Renal cortex interstitium (tissue), 11 donors: ENCODE measurements at regions not wholly inside any gene's neighbourhood (a gene's known extent, or its start where the extent isn't known, plus 50 kb on each side); places are given as distances from the start of the nearest gene placed in this dataset.
"Not testable (repeated sequence)": the region's sequence is repeated elsewhere in the genome, so short reads cannot be mapped to it uniquely, and the experiment has no call there.

Experiments used
- DNase-seq, 11 donors: peaks; one replicate each; pipeline ENCODE4 v3.0.0-alpha.2; 2013; ENCODE audit warnings: low read depth in 9 of 11, low spot score in 4 of 11; ENCODE audit errors: extremely low read depth in 1 of 11

DNA sequence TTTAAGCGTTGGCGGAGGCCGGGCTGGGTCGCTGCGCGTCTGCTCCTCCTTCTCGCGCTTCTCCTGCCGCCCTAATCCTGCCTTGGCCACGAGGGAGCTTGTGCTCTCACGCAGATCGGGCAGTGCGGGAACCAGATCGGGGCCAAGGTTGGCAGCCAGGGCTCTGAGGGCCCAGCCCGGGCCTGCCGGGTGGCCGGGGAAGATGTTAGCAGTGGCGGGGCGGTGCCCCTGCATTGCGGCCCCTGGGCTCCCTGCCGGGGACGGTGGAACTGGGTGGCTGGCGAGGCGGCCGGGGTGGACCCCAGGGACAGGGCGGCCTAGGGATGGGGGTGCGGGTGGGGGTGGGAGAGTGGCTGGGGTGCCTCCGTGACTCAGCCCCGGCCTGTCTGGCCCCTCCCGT is 297.4 kb downstream of the CACNA1B start:
- not testable (repeated sequence) for DNase-seq

DNA sequence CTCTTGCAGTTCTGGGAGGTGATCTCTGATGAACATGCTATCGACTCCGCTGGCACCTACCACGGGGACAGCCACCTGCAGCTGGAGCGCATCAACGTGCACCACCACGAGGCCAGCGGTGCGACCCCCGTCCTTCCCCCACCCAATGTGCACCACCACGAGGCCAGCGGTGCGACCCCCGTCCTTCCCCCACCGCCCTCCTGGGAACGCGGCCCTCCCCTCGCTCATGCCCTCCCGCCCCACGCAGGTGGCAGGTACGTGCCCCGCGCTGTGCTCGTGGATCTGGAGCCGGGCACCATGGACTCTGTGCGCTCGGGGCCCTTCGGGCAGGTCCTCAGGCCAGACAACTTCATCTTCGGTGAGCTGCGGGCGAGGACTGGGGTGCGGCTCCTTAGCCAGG is 297.8 kb downstream of the CACNA1B start:
- not testable (repeated sequence) for DNase-seq

DNA sequence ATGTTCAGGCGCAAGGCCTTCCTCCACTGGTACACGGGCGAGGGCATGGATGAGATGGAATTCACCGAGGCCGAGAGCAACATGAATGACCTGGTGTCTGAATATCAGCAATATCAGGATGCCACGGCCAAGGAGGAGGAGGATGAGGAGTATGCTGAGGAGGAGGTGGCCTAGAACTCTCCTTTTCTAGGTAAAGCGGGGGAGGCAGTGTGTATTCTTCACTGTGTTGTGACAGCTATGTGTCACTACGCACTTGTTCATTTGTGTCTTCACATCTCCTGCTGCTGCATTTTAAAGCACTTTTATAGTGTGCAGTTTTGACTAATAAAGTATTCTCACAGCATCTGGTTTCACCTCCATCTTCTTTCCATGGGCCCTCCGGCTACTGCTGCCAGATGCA is 299.5 kb downstream of the CACNA1B start:
- DNase-seq = not testable (repeated sequence)

DNA sequence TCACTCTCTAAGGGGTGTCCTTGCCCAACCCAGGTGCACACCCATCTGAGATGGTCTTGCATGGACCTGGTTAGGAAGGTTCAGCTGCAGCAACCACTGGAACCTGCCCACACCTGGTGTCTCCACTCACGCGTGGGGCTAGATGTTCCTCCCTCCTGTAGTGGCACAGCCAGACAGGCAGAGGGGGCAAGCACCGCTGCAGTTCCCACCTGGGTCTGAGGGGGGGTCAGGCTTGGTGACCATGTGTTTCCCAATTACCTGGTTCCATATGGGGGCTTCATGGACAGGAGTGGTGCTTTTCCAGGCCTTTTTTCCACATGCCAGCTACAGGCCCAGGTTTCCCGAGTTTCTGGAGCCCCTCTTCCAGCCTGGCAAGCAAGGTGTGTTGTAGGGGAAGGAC is 301.4 kb downstream of the CACNA1B start:
- DNase-seq = not testable (repeated sequence)

DNA sequence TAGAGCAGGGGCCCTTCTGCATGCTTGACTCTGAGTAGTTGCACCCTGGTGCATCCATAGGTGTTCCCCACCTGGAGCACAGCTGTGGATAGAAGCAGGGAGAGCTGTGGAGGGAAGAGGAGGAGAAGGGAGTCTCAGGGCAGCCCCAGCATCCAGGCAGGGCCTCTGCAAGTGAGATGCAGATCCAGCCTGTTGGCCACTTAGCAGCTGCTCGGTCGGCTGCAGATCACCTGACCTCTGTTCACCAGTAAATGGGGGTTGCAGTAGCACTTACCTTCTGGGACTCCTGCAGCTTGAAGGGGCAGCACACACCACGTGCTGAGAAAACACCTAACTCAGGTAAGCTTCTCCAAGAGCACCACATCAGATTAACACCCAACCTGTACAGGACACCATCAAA is 302.1 kb downstream of the CACNA1B start:
- DNase-seq = not testable (repeated sequence)

DNA sequence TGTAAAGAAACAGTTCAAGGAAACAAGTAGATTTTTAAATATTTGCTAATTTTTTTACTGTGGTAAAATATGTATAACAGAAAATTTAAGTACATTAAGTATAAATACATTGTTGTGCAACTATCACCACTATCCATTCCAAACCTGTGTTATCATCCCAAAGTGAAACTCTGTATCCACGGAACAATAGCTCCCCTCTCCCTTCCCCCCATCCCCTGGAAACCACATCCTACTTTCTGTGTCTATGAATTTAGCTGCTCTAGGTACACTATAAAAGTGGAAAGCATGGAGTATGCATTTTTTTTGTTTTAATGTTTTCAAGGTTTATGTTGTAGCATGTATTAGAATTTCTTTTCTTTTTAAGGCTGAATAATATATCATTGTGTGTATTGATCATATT is 304.4 kb downstream of the CACNA1B start:
- DNase-seq = not testable (repeated sequence)

DNA sequence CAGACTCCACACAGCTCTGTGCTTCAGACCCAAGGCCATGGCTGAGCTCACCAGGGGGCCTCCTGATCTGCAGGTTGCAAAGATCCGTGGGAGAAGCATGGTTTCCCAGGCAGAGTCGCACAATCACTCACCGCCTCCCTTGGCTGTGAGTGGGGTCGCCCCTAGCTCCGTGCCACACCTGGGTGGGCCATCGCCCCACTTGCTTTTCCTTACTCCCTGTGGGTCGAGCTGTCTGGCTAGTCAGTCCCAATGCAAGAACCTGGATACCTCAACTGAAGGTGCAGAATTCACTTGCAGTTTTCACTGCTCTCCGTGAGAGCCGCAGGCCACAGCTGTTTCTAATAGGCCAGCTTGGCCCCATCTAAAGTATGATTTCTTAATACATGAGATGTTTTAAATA is 319.6 kb downstream of the CACNA1B start:
- DNase-seq = not testable (repeated sequence)

- DNase-seq = not testable (repeated sequence)
Observed at GRCh38 chr9:138198963-138199362, 321.4 kb downstream of the CACNA1B start.

GRCh38 chr9:138199917-138200316 is 322.3 kb downstream of the CACNA1B start:
- DNase-seq = not testable (repeated sequence)

DNA sequence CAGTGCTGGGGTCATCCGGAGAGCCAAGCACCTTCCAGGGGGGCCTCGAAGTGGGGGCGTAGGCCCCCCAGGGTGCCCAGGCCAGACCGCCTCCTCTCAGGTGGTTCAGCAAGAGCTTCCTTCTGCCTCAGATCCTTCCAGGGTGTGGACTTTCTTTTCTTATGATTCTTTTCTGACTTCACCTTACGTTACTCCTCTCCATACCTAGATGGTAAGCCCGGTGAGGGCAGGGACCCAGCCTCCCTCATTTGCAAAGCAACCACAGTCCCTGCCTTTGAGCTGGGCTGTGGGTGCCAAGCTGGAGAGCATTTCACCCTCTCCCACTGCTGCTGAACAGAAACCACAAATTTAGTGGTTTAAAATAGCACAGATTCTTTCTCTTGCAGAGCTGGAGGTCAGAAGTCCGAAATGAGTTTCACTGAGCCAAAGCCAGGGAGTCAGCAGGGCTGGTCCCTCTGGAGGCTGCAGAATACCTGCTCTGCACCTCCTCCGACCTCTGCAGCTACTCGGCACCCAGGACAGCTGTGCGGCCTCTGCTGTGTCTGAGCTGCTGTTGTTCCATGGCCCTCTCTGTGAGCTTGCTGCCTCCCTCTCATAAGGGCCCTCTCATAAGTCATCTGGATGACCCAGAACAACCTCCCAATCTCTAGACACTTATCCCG is 323.0 kb downstream of the CACNA1B start:
- DNase-seq = not testable (repeated sequence)

DNA sequence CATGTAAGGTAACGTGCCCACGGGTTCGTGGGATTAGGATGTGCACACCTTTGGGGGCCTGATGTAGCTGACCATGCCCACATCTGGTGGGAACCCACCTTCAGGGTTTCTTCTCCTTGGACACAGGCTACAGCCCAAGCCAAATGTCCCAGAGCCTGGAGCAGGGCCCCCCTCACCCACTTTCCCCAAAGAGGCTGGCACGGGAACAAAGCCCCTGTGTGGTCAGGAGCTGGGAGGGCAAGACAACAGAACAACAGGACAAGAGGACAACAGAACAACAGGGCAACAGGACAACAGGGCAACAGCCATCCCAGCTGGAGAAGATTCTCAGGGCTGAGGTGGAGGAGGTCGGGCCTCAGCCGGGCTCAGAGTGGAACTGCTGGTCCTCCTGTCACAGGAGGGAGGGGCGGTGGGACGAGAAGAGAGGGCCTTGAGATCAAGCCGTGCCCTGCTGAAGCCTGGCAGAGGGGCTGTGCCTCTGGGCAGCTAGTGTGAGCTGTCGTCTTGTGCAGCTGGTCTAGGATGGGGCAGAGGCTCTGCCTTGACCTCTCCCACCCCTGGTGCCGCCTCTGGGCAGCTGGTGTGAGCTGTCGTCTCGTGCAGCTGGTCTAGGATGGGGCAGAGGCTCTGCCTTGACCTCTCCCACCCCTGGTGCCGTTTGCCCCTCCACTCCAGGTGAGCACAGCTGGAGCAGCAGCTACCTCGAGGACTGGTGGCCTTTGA is 323.7 kb downstream of the CACNA1B start:
- DNase-seq = not testable (repeated sequence)

DNA sequence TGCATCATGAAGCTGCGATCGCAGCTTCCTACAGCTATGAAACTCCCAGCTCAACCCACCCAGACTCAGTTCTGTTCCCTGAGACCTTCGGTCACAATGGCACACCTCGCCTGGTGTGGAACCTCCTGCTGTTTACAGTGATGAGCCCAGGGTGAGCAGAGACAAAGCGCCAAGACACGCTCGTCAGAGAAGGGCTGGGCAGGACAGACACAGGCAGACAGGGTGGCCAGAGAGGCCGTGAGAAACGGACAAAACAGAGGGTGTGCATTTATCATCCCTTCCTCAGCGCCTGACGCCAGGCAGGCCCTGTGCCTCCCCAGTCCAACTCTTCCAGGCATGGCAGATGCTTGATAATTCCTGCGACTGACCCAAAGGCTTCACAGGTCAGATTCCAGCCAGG is 324.5 kb downstream of the CACNA1B start:
- DNase-seq = not testable (repeated sequence)

DNA sequence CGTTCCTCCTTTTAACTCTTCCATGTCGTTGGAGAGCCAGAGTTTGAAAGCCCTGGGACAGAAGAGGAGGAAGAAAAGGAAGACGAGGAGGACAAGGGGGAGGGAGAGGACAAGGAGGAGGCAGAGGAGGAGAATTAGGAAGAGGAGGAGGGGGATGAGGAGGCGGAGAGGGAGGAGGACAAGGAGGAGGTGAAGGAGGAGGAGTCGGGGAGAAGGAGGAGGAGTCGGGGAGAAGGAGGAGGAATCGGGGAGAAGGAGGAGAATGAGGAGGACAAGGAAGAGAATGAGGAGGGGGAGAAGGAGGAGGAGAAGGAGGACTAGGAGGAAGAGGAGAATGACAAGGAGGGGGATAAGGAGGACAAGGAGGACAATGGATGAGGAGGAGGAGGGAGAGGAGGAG is 325.7 kb downstream of the CACNA1B start:
- DNase-seq = not testable (repeated sequence)

DNA sequence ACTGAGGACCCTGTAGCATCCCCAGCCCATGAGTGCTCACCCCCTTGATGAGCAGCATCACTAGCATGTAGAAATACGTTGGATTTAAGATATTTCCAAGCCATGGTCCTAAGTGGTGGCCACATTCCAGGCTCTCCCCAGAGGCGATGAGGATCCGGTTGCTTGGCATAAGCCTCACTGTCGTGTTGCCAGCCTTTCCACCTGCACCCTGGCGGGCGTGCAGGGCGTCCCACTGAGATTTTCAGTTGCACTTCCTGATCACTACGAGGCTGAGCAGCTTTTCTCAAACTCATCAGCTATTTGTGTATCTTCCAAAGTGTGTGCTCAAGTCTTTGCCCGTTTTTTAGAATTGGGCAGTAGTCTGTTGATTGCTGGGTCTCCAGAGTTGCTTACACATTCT is 326.3 kb downstream of the CACNA1B start:
- DNase-seq = not testable (repeated sequence)

DNA sequence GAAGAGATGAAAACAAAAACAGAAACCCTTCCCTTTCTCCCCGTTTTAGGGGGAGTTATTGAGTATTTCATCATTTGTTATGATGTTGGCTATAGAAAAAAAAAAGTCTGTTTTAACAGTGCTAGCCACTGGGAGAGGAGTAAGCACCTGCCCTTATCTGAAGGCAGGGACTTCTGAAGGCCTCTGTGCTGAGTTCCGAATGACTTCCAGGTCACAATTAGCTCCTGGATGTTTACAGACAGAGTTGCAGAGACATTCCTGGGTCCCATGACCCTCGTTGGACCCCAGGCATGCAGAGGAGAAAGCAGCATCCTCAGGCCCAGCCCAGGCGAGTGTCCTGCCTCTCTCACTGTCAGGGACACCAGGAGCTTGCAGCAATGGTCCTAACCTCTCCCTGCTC is 328.5 kb downstream of the CACNA1B start:
- DNase-seq = not testable (repeated sequence)

DNA sequence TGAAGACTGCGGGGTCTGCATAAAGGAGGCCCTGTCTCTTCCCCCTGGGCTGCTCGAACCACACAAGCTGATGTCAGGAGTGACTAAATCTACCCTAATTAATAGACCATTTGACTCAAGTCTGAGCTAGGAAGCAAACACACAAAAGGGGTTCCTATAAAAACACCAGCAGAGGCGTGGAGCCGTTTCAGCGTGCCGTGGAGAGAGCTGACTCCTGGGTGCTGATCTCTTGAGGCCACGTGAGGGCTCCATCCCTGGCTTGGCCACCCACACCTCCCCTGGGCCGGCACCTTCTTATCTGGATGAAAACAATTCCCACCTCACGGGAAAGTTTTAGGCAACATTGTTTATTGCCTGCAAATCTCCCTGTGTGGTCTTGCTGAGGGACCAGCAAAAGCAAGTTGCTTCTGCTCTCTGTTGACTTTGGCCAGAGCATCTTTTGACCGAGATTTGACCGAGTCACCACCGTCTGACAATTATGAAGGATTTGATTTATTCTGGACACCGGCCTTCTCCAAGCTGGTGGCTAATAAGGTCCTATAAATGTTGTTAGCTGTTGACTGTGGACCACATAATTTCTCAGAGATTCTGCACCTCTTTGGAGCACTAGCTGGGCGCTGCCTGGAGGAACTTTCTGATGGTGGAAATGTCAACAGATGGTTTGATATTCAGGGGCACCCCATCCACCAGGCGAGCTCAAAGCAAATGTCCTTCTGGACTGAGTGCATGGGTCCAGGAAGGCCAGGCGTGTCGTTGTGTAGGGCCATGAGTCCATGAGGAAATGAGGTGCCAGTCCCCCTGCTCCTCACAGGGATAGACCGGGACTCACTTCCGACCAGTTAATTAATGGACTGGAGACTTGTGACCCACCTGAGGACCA is 330.0 kb downstream of the CACNA1B start:
- not testable (repeated sequence) for DNase-seq

- DNase-seq = not testable (repeated sequence)
Observed at GRCh38 chr9:138209071-138209644, 331.6 kb downstream of the CACNA1B start.

- not testable (repeated sequence) for DNase-seq
Observed at GRCh38 chr9:138210388-138210986, 332.9 kb downstream of the CACNA1B start.

- DNase-seq = not testable (repeated sequence)
Observed at GRCh38 chr9:138211070-138211469, 333.5 kb downstream of the CACNA1B start.
